HG03060 (cell line): ENCODE measurements at regions not wholly inside any gene's neighbourhood (a gene's known extent, or its start where the extent isn't known, plus 50 kb on each side); places are given as distances from the start of the nearest gene placed in this dataset.
"Not testable (repeated sequence)": the region's sequence is repeated elsewhere in the genome, so short reads cannot be mapped to it uniquely, and the experiment has no call there.

ENCODE experiments used
- ATAC-seq: cut with Tn5 transposase; IDR thresholded peaks from one replicate; pipeline ENCODE4 v1.9.1; 2021; ENCODE audit warnings: low read depth, moderate number of reproducible peaks; ENCODE audit not compliant: unreplicated experiment

DNA sequence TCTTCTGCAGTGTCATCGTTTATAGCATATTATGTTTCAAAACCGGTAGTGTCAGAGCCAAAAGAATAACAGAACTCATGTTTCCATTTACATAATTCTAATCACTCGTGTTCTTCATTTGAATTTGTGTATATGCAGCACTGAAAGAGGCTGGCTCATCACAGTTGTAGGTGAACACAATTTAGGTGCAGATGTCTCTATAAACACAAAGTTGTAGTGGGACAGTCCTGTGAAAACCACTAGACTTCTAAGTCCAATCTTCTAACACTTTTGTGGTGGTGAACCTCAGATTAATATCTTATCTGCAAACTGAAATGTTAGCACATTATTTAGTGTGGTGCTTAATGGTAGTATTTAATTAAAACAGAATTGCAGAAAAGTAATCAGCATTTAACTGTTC, 872.4 kb downstream of the C4orf33 start:
- no peak for ATAC-seq

DNA sequence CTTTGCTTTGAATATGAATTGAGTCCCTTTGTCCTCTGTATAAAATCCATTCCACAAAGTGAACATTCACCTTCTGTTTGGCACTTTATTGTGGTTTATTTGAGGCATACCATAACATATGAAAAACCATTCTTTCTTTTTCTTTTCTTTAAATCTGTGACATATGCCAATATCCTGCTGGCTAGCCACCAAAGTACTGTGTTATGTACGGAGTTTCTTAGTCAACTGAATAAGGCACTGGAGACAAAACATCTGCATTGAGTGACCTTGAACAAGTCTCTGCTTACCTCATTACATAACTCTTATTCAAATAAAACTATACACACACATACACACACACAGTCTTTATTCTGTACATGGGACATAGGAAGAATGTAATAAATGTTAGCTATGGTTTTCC, 872.8 kb downstream of the C4orf33 start:
- no peak for ATAC-seq

DNA sequence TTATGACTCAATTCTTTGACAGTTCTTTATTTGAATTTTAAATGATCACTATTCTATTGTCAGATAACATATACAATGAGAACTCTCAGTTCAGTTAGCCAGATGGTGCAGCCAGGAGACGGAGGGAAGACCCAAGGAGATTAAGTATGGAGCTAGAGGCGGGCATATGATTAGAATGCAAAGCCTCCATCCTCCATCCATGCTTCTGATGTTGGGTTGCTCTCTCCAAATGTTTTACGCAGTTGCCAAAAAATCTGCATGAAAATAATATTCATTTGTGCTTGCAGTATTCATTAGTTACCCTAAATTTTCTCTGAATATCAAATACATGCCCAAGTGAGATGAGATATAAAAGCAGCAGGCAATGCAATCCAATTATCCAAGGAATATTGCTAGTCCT, 874.8 kb downstream of the C4orf33 start:
- ATAC-seq = no peak

DNA sequence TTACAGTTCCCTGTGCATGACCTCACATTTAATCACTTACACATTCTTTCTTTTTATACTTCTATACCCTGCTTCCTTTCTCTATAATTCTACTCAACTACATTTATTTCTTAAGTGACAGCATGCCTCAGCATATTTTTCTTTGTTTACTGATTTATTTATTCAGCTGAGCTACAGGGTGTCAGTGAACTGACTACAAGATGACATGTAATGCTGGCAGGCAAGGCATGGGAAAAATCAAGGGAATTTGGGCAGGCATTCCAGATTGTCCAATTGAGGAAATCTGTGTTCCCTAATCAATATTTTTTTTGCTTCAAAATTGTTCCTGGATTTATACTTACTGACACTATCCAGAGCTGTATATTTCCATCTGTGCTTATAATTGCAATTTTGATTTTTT, 875.5 kb downstream of the C4orf33 start:
- ATAC-seq = no peak

DNA sequence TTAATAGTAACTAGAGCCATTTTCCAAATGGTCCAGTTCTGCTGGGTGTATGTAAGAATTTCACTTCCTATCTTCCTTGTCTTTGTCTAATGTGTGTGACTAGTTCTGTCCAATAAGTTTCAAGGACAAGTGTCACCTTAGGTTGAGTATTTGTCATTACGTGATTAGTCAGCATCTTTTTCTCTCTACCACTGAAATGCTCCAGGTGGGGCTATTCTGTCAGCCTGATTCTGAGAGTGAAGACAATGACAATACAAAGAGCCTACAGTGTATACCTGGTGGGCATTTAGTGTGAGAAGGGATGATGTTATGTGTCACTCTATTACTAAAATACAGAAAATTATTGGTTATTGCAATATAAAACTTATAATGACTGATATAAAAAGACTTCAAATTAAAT, 876.3 kb downstream of the C4orf33 start:
- ATAC-seq = no peak

DNA sequence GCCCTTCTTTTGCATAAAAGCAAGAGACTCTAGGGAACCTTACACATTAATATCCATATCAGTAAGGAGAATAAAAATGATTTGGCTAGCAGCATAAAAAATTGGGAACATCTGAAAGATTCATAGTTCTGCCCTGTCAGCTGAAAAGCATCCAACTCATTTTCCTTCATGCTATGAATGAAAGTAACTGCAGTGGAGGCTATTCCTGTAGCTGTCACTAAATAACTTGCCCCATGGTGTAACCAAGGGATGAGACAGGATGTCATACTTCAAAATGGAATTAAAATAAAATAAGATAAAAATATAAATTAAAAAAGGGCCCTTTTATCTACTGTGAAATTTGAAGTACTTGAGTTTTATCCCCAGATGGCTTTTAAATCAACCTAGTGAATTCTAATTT, 878.8 kb downstream of the C4orf33 start:
- ATAC-seq = no peak

DNA sequence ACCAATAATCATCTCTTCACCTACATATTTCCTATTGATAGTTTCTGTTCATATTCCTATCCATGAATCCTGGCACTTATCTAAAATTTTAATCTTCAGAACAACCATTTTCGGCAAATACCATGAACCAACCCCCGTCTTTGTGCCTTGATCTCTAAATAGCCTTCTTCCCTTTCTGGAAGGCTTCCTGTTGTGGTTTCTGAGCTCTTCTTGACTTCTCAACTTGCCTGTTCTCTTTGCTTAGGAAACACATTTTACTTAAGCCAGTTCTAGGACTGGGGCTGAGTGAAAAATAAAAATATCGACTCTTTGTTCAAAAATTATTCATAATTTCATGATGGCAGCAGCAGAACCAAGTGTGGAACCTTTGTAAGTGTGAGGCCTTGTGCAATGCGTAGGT, 882.4 kb downstream of the C4orf33 start:
- ATAC-seq = no peak

DNA sequence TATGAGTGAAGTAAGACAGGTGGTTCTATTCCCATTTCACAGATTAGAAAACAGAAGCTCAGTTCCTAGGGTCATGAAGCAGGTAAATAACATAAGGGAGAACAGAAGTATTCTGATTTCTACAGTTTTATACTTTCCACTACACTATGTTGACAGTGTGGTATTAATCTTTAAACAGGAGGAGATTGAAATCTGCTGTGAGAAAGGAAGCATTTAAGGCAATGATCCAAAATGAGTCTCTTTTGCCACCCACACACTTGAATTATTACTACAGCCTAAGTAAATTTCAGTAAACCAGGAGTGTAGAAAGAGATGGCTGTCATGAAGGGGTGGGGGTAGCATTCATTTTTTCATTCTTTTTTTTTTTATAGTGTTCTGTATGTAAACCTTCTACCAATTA, 893.0 kb downstream of the C4orf33 start:
- ATAC-seq = no peak

DNA sequence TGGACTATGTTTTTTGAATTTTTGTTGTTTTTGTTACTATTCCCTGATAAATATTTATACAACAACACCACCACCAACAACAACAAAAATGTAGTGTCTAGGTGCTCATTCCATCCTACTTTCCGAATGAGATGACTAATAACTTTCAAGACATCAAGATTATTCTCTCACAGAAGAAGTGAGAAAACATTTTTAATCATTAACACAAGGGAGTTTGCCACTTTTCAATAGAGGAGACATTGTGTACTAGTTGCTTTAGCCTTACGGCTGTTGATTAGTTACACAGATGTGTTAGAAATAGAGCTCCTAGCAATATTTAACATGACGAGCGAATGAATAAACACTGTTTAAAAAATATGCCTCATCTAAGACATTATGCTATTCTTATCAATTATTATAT, 898.8 kb downstream of the C4orf33 start:
- ATAC-seq = peak; percentile 89

DNA sequence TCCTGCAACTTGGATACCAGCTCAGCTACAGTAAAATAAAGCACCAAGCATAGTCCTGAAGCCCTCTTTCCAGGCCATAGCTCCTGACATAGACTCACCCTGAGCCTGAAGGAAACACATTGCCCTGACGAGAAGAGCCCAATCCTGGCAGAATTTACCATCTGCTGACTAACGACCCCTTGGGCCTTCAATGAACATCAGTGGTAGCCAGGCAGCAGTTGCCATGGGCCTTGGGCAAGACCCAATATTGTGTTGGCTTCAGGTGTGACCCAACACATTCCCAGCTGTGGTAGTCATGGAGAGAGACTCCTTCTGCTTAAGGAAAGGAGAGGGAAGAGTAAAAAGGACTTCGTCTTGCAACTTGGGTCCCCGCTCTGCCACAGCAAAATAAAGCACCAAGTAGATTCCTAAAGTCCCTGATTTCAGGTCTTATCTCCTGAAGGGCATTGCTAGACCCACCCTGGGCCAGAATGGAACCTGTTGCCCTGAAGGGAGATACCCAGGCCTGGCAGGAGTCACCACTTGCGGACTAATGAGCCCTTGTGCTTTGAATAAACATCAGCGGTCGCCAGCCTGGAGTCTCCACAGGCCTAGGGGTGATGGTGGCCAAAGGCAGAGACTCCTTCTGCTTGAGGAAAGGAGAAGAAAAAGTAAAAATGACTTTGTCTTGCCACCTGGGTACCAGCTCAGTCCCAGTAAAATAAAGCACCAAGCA, 902.6 kb downstream of the C4orf33 start:
- ATAC-seq = no peak

DNA sequence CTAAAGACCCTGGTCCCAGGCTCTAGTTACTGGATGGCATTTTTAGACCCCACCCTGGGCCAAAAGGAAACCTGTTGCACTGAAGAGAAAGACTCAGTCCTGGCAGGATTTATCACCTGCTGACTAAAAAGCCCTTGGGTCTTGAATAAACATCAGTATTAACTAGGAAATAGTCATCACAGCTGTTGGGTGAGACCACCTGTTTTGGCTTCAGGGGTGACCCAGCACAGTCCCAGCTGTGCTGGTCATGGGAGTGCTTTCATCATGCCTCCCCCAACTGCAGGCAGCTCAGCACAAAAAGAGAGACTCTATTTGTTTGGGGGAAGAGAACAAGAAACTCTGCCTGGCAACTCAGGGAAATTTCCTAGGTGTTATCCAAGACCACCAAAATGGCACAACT, 903.2 kb downstream of the C4orf33 start:
- ATAC-seq = no peak

DNA sequence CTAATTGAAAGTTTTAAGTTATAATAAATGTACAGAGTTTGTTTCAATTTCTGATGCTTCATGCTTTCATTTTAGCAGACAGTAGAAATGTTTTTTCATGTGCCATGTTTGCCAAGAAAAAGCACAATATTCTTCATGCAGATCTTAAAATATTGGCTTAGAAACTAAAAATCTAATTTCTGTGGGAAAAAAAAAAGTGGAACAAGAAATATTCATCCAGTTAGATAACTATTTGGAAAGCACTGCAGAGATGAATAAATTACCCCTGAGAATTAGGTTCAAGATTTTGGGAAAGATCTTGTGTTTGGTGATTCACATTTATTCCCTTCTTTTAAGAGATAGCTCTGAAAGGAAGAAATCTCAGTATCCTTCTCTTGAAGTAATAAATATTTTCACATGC, 912.5 kb downstream of the C4orf33 start:
- ATAC-seq = no peak

DNA sequence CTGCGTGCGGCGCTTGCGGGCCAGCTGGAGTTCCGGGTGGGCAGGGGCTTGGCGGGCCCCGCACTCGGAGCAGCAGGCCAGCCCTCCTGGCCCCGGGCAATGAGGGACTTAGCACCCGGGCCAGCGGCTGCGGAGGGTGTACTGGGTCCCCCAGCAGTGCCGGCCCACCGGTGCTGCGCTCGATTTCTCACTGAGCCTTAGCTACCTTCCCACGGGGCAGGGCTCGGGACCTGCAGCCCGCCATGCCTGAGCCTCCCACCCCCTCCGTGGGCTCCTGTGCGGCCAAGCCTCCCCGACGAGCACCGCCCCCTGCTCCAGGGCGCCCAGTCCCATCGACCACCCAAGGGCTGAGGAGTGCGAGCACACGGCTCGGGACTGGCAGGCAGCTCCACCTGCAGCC, 916.9 kb downstream of the C4orf33 start:
- ATAC-seq = not testable (repeated sequence)

DNA sequence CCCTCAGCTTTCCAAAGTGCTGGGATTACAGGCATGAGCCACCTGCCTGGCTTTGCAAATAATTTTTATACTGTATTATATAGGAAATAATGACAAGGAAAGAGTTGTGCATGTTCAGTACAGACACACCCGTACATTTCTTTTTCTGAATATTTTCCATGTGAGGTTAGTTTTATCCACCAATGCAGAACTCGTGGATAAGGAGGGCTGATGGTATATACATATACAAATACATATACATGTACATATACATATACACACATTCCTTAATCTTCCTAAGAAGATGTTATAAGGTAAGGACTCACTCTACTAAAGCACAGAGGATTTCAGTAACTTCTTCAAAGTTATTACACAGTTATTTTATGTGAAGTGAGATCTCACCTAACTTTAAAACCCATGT, 925.8 kb downstream of the C4orf33 start:
- no peak for ATAC-seq

DNA sequence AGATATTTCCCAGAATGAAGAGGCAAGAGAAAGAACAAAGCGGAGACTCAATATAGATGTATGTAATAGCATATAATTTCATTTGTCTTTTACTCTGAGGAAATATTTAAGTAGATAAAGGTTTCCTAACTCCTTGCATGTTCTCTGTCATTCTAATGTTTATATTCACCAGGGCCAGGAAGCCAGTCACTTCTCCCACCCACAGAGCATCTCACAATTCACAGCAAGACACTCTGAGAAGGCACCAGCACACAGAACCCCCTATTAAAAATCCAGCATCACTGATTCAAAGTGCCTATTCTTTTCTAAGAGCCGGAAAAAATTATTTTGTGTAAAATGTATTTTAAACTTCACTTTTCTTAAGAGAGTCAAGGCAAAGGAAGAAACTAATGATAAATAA, 927.1 kb downstream of the C4orf33 start:
- no peak for ATAC-seq

DNA sequence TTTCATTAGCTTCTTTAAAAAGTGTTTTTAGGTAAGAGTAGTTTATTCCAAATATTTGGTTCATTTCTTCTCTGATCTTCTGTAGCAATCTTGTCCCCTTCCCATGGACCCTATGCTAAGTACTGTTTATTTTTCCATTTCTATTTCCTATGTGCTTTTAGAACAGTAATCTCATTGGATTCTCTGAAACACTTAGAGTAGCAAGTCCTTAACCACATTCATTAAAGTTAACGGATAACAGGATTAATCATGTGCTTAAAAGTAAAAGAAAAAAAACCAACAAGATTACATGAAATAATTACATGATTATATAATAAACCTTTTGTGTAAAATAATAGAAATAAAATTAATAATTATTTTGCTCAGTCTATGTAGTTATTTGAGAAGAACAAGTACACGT, 929.7 kb downstream of the C4orf33 start:
- ATAC-seq = no peak

DNA sequence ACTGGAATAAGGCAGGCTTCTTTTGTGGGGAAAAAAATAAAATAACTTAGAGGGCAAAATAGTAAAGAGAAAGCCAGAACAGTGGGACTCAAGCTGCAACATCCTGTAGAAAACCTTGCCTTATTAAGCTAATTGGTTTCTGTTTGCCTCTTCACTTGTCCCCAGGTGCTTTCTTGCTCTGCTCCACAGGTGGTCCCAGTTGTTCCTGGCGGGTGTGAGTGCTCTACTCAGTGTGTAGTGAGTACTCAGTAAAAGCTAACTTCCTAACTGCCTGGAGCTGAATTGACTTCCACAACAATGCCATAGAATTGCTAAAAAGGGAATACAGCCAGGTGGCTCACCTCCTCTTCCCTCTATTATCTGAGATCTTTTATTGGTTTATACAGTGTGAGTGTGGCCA, 930.2 kb downstream of the C4orf33 start:
- no peak for ATAC-seq

DNA sequence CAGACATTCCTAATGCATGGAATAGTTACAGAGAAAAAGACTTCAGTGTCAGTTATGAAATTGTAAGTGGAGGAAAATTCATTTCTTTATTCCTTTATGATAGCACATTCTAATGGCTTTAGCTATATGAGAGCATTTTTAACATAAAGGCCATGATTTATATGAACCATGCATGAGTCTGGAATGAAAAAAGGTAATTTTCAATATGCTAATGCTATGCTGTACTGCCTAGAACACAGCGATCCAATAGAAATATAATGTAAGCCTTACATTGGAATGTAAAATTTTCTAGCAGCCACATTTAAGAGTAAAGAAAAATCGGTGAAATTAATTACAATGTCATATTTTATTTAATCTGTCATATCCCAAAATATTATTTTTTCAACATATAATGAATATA, 932.0 kb downstream of the C4orf33 start:
- ATAC-seq = no peak

DNA sequence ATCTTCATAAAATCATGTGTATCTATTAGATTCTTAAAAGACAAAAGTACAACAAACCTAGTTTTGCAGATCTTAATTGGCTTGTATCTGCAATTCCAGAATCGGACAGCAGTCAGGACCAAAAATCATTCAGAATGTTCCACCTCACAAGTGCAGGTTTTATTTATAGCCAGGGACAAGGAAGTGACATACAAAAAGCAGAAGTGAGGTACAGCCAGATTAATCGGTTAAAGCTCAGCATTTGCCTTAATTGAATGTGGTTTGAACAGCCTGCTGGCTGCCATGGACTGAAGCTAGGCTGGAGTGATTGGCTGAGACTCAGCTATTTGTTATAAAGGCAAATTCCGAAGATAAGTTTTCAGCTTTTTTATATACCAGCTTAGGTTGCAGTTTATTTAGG, 932.6 kb downstream of the C4orf33 start:
- peak; percentile 90 for ATAC-seq

DNA sequence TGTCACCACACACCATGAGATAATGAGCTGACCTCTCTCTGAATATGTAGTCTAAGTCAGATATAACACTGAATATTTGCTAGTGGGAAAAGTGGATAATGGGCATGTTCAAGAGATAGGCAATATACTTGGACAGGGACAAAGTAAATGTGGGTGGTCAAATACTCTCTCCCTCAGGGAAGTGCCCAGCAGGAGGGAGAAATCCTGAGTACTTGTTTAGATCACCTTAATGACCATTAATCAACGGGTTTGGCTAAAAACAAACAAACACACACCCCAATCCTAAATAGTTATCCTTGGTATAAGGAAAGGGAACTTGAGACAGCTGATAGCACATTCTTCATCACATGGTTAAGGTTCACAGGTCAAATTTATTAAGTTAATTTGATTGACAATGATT, 933.5 kb downstream of the C4orf33 start:
- ATAC-seq = no peak

DNA sequence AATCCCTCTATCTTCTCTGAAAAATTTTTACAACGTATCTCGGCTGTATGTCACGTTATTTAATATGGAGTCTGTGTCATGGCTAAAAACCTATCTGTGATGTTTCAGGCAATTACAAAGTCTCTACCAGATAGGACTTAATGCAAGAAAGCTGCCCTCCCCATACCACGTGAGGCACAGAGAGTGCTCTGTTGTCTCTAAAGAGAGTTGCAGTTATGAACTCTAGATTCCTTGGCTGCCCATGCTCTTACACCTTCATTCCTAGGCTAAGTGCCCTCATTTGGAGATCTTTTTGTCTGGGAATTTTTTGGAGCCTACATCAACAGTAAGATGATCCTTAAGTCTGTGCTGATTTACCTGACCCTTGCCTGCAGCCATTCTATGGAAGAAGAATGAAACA, 935.9 kb downstream of the C4orf33 start:
- no peak for ATAC-seq

DNA sequence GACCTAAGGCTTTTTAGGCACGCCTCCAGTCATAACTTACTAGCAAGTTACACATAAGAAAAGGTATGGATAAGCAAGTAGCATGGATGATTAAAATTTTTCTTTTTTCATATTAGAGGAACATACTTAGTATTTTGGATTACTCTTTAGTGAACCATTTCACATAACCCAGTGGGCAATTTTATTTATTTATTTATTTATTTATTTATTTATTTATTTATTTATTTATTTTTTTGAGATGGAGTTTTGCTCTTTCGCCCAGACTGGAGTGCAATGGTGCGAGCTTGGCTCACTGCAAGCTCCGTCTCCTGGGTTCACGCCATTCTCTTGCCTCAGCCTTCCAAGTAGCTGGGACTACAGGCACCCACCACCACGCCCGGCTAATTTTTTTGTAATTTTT, 937.7 kb downstream of the C4orf33 start:
- ATAC-seq = not testable (repeated sequence)

DNA sequence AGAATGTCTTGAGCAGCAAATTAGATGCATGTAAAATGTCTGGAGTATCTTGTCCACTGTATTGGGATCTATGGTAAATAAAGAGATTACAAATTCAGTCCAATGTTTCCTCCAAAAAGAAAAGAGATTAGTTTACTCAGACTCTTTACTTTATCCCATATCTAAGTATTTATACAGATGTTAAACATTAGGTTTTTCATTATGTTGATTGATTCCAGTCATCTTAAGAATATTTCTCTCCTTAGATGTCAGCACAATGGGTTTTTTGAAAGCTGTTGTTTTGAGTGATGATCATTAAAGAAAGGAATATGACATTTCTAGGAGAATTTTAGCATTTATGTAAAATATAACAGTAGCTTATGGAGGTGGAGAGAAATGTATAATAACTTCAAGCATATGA, 938.9 kb downstream of the C4orf33 start:
- ATAC-seq = no peak
